GM21576 (cell line): ENCODE measurements at regions not wholly inside any gene's neighbourhood (a gene's known extent, or its start where the extent isn't known, plus 50 kb on each side); places are given as distances from the start of the nearest gene placed in this dataset.
"Not testable (repeated sequence)": the region's sequence is repeated elsewhere in the genome, so short reads cannot be mapped to it uniquely, and the experiment has no call there.

ENCODE experiments used
- ATAC-seq: cut with Tn5 transposase; IDR thresholded peaks from one replicate; pipeline ENCODE4 v1.9.1; 2021; ENCODE audit warnings: mild to moderate bottlenecking, moderate library complexity; ENCODE audit not compliant: unreplicated experiment

- ATAC-seq: no peak
These were observed 591.7 kb downstream of the ZNF608 start for GRCh38 chr5:124154714-124155113.

GRCh38 chr5:124153588-124153987 lies 592.9 kb downstream of the ZNF608 start:
- ATAC-seq: no peak

GRCh38 chr5:124148574-124148973 lies 597.9 kb downstream of the ZNF608 start:
- no peak for ATAC-seq

- ATAC-seq: no peak
These were observed 606.4 kb downstream of the ZNF608 start for GRCh38 chr5:124140060-124140459.

GRCh38 chr5:124139477-124139876 lies 607.0 kb downstream of the ZNF608 start:
- ATAC-seq: no peak

DNA sequence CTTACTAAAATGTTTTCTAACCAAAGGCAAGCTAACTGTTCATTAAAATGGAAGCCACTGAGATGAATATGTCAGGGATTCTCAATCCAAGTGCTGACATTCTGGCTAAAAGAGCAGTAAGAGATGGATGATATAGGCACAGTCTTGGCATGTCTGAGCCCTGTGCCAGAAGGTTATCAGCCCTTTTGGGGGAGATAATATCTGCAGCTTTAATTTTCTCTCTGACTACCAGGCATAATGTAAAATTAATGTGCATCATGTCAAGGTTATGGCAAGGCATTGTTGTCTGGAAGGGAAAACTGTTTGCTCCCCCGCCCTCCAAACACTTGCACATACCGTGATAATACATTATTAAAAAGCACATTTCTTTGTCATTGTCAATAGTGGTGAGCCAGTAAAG lies 609.8 kb downstream of the ZNF608 start:
- no peak for ATAC-seq

- no peak for ATAC-seq
These were observed 611.5 kb downstream of the ZNF608 start for GRCh38 chr5:124134941-124135340.

- no peak for ATAC-seq
These were observed 613.0 kb downstream of the ZNF608 start for GRCh38 chr5:124133406-124133805.

GRCh38 chr5:124132843-124133242 lies 613.6 kb downstream of the ZNF608 start:
- no peak for ATAC-seq

- ATAC-seq: no peak
These were observed 615.0 kb downstream of the ZNF608 start for GRCh38 chr5:124131466-124131865.

DNA sequence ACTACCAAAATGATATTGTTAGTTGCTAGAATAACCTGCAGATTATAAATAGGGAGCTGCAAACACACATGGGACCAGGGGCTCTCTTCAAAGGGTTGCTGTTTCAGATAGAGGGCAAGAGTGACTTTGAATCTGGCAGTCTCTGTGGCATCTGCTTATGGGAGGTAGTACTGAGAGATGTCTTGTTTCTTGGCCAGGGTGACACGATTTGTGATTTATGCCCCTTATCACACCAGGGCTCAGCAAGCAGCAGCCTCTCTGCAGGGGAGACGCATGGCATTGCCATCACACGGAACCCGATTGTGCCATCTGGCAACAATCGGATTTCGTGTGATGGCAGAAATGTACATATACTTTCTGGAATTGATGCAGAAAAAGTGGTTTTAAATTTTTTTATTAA lies 615.6 kb downstream of the ZNF608 start:
- no peak for ATAC-seq

GRCh38 chr5:124128867-124129266 lies 616.9 kb downstream of the CSNK1G3 start:
- no peak for ATAC-seq

- ATAC-seq: peak; percentile 45
These were observed 614.7 kb downstream of the CSNK1G3 start for GRCh38 chr5:124126504-124127217.

- no peak for ATAC-seq
These were observed 612.8 kb downstream of the CSNK1G3 start for GRCh38 chr5:124124711-124125229.

DNA sequence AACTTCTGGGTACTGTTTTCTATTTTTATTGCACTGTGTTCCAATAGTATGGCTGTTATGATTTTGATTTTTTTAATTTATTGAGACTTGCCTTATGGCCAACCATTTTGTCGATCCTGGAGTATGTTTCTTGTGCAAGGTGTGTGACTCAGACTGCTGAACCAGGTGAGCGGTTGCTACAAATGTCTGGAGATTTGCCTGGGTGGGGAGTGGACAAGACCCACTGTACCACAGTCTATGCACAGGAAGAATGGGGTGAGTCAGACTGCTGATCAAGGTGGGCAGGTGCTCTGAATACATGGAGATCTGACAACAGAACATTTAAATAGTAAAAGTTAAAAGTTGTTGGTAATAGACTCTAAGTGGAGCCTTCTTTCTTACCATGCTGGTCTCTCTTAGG lies 609.2 kb downstream of the CSNK1G3 start:
- ATAC-seq: no peak

- no peak for ATAC-seq
These were observed 602.9 kb downstream of the CSNK1G3 start for GRCh38 chr5:124114911-124115310.

- ATAC-seq: no peak
These were observed 599.9 kb downstream of the CSNK1G3 start for GRCh38 chr5:124111886-124112285.

DNA sequence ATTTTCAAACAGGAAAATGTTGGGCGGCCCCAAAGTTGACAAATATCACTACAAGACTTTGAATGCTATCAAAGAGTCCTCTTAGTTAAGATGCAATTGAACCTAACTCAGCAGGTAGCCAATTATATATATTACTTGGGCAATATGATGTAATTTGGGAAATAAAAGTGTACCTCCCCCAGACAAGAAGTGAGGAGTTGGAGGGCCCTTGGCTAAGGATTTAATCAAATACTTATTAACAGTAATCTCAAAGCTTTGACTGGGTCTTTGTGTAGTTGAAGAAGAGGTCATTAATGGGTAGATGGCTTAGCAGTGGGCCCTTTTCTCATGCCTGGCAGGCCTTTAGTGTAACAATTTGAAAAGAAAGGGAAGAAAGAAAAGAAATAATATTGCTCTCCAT lies 599.0 kb downstream of the CSNK1G3 start:
- ATAC-seq: no peak

GRCh38 chr5:124105326-124105725 lies 593.3 kb downstream of the CSNK1G3 start:
- ATAC-seq: no peak

- ATAC-seq: no peak
These were observed 592.8 kb downstream of the CSNK1G3 start for GRCh38 chr5:124104821-124105220.

GRCh38 chr5:124104344-124104743 lies 592.4 kb downstream of the CSNK1G3 start:
- no peak for ATAC-seq

GRCh38 chr5:124103671-124104070 lies 591.7 kb downstream of the CSNK1G3 start:
- no peak for ATAC-seq

GRCh38 chr5:124103056-124103455 lies 591.1 kb downstream of the CSNK1G3 start:
- ATAC-seq: not testable (repeated sequence)
